DOHH2 (cell line): ENCODE measurements at regions not wholly inside any gene's neighbourhood (a gene's known extent, or its start where the extent isn't known, plus 50 kb on each side); places are given as distances from the start of the nearest gene placed in this dataset.

Experiments
- EZH2phosphoT487 ChIP-seq: fragments of 200-600 bp; sonication (generic); IDR thresholded peaks from 2 replicates; pipeline ENCODE4 v1.6.1; 2017; ENCODE audit warnings: borderline replicate concordance, mild to moderate bottlenecking, antibody characterized with exemption, low read length, moderate library complexity, mixed read lengths
- TF ChIP-seq, protein P1 (sequence below): fragments of 200-600 bp; sonication (generic); IDR thresholded peaks from one replicate; pipeline ENCODE4 v1.5.1; 2014; ENCODE audit warnings: antibody characterized with exemption, mild to moderate bottlenecking, low read depth, low read length; ENCODE audit not compliant: poor library complexity, severe bottlenecking

DNA sequence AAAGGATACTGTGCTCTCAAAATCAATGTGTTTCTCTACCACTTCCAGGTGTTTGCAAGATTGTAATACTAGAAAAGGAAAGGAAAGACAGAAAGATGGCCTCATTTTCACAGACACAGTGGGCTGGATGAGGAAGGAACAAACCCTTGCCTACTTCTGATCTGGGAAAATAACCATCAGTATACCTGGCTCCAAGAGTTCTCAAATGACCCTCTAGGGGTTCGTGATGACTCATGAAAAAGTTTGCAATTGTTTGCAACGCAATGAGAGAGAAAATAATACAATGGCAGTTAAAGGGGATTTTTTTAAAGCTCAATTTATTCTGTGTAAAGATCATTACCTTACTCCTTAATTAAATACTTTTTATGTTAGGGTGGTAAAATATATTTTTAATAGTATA, 197.6 kb upstream of the INHBA start:
- TF ChIP-seq, protein P1, sequence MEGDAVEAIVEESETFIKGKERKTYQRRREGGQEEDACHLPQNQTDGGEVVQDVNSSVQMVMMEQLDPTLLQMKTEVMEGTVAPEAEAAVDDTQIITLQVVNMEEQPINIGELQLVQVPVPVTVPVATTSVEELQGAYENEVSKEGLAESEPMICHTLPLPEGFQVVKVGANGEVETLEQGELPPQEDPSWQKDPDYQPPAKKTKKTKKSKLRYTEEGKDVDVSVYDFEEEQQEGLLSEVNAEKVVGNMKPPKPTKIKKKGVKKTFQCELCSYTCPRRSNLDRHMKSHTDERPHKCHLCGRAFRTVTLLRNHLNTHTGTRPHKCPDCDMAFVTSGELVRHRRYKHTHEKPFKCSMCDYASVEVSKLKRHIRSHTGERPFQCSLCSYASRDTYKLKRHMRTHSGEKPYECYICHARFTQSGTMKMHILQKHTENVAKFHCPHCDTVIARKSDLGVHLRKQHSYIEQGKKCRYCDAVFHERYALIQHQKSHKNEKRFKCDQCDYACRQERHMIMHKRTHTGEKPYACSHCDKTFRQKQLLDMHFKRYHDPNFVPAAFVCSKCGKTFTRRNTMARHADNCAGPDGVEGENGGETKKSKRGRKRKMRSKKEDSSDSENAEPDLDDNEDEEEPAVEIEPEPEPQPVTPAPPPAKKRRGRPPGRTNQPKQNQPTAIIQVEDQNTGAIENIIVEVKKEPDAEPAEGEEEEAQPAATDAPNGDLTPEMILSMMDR: no peak
- TF ChIP-seq EZH2phosphoT487: no peak
